HG03432 (cell line): ENCODE measurements at regions not wholly inside any gene's neighbourhood (a gene's known extent, or its start where the extent isn't known, plus 50 kb on each side); places are given as distances from the start of the nearest gene placed in this dataset.
"Not testable (repeated sequence)": the region's sequence is repeated elsewhere in the genome, so short reads cannot be mapped to it uniquely, and the experiment has no call there.

Experiments
- ATAC-seq: cut with Tn5 transposase; IDR thresholded peaks from one replicate; pipeline ENCODE4 v1.9.1; 2021; ENCODE audit warnings: mild to moderate bottlenecking, moderate library complexity; ENCODE audit not compliant: unreplicated experiment

DNA sequence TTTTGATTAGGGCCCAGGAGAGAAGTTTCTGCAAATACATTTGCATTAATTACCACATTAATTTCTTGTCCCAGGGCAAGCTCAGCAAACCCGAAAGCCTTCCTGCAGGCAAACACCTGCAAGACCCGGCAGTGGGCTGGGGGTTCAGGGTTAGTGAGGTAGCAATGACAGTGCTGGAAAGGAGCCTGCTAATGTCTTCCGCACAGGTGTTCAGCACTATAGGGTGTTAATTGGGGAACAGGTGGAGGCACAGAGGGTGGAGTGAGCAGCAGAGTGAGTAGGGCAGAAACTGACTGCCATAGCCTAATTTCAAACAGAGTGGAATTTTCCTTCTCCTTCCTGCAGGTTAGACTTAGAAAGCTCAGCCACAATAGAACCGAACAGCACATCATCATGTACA is 50.9 kb upstream of the UBASH3B start:
- no peak for ATAC-seq

DNA sequence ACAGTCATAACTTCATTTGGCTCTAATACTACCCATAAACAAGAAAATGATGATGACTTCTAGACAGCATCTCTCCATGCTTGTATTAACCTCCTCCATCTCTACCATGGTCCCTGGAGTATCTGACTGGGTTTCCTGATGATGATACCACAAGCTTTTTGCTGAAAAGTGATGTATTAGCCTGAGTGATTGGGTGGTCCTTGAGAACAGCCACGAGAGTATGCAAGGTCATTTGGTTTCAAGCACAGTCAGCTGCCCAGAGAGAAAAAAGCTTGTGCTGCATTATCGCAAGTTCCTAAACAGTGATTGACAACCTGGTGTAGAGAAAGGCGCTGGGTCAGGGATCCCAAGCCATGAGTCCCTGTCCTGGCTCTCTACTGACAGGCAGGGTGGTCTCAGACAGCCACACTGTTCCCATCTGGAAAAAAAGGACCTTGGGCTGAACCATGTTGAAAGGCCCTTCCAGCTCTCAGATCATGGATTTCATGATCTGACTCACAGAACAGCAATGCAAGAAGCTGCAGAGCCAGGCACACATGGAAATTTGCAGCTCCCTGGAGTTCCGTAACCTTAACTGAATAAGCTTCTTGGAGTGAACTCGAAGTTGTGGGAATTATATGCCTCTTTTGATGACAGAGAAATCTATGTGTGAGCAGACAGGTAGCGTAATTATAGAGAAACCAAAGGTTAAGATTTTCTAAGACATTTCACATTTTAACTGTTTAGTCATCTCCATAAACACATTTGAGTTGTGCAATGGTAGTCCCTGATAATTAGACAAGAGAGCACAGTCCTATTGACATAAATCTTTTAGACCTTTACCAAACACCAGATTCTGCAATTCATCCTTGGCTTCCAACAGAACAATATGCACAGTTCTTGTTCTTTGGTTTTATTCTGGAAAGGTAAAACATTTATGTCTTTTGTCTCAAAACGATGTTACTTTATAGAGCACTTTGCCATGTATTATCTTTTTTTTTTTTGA is 54.1 kb upstream of the UBASH3B start:
- no peak for ATAC-seq

DNA sequence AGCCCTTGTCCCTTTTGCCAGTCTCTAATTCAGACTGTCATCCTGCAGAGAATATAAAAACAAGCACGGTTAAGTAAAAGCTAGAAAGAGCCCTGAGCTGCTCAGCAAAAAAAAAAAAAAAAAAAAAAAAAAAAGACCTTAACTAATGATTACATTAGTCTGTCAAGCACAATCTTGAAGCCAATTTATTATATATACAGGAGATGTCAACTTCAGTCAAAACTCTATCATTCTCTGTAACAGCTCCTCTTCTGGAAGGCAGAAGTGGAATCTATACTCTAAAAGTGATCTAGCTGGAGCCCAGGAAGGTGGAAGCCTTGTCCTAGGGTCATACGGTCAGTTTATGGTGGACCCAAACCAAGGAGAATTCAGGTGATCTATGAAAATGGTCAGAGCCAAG is 55.2 kb upstream of the UBASH3B start:
- ATAC-seq, result no peak

DNA sequence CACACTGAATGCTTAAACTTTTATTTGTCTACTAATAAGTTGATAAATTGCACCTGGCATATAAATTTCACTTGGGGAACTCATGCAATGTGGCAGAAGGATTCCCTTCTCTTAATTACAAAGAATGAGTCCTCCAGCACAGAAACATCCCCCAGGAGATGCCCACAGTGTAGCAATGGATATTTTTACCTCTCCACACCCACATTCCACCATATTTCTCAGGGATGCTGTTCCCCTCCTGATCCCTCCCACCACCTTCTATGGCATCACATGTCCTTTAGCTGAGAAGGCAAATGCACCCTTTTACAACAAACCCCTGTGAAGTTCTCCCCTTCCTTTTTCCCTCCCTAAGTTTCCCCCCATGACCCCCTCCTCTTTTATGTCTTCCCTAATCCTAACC is 56.1 kb upstream of the UBASH3B start:
- no peak for ATAC-seq

DNA sequence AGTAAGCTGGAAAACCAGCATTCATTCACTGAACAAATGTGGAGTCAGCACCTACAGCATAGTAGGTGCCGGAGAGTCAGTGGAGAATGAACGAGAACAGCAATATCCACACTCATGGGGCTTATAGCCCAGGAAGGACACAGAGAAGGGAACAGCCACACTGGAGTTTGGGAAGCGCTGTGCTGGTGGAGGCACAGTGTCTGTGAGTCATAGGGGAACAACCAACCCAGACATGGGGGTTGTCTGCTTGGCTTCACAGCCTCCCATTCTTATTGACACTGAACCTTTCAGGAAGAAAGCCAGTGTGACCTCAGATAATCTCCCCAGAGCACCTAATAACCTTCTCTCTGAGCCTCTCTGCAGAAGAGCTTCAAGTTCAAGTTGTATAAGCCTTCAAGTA is 56.6 kb upstream of the UBASH3B start:
- ATAC-seq, result no peak

DNA sequence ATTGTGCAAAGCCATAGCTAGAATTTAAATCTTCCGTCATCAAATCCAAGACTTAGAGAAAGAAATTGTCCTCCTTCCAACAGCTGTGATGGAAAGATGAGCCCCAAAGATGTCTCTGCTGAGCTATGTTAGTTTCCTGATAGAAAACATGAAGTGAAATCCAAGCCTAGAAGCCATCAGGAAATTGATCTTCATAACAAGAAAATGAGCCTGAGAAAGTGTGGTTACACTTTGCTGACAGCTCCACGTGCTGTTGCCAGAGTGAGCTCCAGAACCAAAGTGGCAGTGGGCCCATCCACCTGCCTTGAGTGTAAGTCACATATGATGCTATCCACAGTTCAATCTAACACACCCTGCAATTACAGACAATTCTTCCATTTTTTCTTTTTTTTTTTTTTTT is 58.0 kb upstream of the UBASH3B start:
- no peak for ATAC-seq

DNA sequence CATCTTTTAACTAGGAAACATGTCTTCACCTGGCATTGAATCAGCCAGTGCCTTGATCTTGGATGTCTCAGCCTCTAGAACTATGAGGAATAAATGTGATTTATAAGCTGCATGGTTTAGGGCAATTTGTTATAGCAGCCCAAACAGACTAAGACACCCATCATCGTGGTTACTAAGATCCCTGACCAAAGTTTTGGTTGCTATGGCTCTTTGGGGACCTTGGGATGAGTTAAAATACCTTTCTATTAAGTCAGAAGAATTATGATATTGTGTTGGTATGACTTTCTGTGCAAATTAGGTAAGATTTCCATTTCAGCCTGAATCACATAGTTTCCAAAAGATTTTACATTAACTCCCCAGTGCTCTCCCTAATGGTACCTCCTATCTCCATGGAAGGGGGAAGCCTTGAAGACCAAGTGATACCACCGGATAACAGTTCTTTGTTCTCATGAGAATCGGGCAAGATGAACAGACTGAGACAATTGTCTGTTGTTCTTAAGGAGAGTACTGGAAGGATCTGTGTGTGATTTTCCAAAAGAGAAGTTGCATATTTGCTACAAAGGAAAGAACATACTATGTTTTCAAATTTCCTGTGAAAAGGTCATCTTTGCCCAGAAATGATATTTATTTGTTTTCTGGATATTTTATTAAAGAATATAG is 60.4 kb upstream of the UBASH3B start:
- ATAC-seq, result no peak

DNA sequence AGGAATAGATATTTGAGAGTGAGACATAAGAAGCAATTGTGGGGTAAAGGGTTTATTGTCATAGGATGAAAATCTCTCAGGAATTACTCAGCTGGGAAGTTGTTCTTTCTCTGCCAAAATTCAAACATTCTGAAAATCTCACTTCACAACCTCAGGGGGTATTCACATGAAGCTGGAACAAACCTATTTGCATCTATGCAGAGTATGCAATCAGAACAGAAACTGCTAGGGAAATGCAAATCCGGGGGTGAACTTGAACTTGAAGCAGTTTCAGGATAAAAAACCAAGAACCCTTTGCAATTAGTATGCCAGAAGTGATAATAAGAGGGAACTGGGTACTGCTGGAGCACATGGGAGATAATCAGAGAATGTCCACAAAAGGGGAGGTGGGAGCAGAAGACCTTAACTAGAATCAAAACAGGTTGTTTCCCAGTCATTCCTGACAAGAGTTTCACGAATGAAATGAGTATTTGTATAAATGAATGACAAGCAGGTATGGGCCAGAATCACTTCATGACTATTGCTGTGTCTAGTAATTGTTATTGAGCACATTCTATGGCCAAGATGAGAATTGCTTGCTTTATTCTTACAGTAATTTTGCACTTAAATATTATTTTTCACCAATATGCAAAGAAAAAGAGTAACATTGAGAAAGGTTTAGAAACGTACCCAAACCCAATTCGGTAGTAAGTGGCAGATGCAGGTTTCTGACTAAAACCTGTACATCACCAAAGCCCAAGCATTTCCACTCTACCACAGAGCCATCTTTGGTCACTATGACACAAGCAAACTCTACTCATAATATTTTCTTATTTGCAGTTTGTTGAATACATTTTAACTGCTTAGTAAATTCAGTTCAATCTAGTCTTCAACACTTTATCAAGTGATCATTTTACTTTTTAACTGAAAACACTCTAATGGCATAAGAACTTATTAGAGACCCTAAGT is 61.8 kb upstream of the UBASH3B start:
- ATAC-seq, result no peak

DNA sequence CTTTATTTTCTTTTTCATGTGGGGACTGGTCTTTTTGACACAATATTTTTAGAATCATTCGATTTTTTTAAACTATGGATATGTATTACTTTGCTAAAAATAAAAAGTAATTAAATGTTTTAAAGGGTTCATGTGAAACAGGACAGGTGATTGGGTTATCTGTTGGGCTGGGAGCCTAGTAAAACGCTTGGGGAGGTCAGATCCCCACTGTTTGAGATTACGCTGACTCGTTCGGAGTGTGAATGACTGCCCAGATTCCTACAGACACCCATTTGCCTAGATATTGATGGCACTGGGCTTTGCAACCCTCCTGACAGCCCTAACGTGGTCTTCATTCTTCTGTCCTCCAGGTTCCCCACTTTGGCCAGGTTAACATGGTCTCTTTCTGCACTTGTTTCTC is 62.9 kb upstream of the UBASH3B start:
- no peak for ATAC-seq

DNA sequence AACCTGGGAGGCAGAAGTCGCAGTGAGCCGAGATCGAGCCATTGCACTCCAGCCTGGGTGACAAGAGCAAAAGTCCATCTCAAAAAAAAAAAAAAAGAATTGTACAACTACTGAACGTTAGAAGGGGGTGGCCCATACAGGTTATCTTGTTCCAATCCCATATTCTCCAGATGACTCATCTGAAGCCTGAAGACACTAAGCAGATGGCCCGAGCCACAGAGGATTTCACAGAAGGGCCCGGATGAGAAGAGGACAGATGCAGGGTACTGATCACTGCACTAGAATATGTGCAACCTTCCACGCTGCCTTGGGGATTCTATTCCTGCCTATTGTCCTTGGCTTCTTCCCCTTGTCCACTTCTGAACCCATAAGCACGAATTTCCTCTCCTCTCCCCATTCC is 70.9 kb upstream of the UBASH3B start:
- no peak for ATAC-seq

DNA sequence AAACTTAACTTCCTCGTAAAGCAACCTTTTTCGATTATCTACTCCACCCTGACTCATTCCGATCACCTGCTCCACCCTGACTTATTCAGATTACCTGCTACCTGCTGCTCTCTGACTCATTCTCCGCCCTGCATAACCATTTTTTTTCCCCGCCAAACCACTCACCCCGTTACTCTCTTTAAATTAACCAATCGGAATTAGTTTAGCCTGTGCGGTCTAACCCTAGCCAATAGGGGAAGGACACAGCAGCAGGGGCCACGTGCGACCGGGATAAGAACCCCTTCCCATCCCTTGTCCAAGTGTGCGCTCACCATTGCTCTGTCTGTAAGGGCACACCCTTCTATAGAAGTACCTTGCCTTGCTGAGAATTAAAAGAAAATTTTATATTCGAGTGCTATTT is 75.5 kb upstream of the UBASH3B start:
- ATAC-seq, result not testable (repeated sequence)

DNA sequence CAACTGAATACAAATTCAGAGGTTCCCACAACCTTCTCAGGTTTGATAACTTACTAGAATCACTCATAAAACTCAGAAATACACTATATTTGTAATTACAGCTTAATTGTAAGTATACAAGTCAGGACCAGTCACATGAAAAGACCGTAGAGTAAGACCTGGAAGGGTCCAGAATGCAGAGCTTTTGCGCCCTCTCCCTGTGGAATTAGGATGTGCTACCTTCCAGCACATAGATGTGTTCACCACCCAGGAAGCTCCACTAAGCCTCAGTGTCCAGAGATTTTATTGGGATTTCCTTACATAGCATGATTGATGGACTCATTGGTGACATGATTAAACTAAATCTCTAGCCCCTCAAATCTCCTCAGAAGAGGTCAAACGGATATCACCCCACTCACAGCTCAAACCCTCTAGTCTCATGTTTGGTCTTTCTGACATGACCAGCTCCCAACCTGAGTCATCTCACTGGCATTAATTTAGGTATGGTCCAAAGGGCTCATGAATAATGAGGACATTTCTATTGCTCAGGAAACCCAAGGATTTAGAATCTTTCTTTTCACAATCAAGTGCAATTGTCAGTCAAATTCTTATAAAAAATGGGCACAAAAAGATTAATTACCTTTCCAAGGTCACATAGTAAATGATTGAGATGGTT is 77.2 kb upstream of the UBASH3B start:
- ATAC-seq, result no peak

DNA sequence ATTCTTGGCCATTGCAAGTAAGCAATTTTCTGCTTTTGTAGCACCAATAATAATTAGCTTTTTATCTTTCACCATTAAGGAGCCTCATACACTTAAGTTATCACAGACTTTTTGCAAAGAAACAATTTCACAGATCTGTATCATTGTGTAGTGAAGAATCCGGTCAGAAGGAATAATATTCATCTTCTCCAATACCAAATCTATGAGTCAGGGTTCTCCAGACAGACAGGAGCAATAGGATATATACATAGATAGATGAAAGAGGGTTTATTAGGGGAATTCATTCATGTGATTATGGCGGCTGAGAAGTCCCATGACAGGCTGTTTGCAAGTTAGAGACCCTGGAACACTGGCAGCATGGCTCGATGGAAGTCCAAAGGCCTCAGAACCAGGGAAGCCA is 82.9 kb upstream of the UBASH3B start:
- no peak for ATAC-seq

DNA sequence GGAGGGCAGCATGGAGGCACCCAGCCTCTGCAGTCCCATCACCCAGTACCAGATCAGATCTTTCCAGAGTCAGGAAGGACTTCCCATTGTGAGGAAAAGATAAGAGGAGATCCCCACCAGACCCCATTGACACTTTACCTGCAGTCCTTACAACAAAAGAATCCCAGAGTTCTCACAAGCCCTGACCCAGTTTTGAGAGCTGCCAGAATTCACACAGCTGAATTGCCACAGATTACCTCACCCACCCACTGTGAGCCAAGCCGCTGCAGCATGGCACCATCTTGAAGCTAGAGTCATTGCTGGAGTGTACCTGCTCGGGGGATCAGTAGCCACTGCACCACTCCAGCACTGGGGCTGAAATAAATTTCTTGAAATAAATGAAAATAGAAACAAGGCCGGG is 91.8 kb upstream of the UBASH3B start:
- no peak for ATAC-seq

DNA sequence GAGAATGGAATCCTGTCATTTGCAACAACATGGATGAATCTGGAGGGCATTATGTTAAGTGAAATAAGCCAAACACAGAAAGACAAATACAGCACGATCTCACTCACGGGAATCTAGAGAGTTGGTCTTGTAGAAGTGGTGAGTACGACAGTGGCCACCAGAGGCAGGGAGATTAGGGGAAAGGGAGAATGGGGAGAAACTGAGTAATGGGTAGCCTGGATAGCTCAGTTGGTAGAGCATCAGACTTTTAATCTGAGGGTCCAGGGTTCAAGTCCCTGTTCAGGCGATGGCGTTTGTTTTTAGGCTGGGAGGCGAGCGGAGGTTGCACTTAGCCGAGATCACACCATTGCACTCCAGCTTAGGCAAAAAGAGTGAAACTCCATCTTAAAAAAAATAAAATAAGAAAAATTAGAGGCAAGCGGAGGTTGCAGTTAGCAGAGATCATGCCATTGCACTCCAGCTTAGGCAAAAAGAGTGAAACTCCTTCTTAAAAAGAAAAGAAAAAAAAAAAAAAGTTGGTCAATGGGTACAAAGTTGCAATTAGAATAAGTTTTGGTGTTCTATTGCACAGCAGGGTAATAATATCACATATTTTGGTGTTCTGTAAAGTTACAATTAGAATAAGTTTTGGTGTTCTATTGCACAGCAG is 95.7 kb upstream of the UBASH3B start:
- no peak for ATAC-seq

DNA sequence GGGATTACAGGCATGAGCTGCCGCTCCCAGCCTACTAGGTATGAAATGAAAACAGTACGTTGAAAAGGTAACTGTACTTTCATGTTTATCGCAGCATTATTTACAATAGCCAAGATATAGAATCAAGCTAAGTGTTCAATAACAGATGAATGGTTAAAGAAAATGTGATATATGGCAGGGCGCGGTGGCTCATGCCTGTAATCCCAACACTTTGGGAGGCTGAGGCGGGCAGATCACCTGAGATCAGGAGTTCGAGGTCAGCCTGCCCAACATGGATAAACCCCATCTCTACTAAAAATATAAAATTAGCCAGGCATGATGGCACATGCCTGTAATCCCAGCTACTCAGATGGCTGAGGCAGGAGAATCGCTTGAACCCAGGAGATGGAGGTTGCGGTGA is 96.3 kb upstream of the UBASH3B start:
- ATAC-seq, result not testable (repeated sequence)

DNA sequence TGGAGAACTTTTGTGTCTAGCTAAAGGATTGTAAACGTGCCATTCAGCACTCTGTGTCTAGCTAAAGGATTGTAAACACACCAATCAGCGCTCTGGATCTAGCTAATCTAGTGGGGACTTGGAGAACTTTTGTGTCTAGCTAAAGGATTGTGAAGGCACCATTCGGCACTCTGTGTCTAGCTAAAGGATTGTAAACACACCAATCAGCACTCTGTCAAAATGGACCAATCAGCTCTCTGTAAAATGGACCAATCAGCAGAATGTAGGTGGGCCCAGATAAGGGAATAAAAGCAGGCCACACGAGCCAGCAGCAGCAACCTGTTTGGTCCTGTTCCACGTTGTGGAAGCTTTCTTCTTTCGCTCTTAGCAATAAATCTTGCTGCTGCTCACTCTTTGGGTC is 98.4 kb upstream of the UBASH3B start:
- ATAC-seq, result not testable (repeated sequence)

DNA sequence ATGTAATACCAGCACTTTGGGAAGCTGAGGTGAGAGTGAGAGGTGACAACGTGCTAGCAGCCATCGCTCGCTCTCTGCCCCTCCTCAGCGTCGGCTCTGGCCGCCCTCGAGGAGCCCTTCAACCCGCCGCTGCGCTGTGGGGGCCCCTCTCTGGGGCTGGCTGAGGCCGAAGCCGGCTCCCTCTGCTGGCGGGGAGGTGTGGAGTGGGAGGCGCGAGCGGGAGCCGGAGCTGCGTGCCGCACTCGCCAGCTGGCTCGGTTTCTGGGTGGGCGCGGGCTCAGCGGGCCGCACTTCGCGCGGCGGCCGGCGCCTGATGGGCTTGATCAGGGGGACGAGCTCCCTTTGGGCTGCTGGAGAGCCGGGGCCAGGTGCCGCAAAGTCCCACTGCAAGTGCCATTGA is 98.9 kb upstream of the UBASH3B start:
- ATAC-seq, result no peak

DNA sequence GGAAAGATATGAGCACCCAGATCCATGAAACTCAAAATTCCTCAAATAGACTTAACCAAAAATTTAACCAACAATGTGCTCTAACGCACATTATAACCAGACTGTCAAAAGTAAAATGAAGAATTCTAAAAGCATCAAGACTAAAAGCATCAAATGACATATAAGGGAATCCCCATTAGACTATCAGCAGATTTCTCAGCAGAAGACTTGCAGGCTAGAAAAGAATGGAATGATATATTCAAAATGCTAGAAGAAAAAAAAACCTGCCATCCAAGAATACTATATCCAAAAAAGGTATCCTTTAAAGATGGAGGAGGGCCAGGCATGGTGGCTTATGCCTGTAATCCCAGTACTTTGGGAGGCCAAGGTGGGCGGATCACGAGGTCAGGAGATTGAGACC is 117.5 kb upstream of the UBASH3B start:
- ATAC-seq, result no peak

DNA sequence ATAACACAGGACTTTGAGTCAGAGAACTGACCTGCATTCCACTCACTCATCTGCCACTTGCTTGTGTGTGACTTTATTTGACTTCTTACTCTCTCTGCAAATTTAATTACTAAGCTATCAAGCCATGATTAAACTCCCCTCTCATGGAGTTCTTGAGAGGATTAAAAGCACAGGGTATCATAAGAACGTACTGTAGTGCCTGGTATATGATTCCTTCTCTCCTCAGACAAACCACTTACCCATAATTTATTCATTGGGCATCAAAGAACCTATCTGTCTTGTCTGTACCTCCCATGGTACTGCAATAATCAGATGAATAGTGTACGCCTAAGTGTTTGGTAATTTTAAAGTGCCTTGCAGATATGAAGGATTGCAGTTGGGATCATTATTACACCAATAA is 130.6 kb upstream of the UBASH3B start:
- ATAC-seq, result no peak
